Astrocyte of the cerebellum (primary cell): ENCODE measurements at regions not wholly inside any gene's neighbourhood (a gene's known extent, or its start where the extent isn't known, plus 50 kb on each side); places are given as distances from the start of the nearest gene placed in this dataset.
"Not testable (repeated sequence)": the region's sequence is repeated elsewhere in the genome, so short reads cannot be mapped to it uniquely, and the experiment has no call there.

Experiments used
- DNase-seq: peaks from one replicate; pipeline ENCODE4 v3.0.0-alpha.2; 2011; ENCODE audit warnings: low read depth
- H3K4me3 ChIP-seq: 2 replicates; pipeline ENCODE4 v1.5.1; 2011; ENCODE audit warnings: mild to moderate bottlenecking, low read depth, low read length, moderate library complexity
- in situ Hi-C: cut with HindIII; loops from 2 replicates; pipeline ENCODE4 v1.10.0; 2017; ENCODE audit warnings: low sequenced_read_pairs
- TF ChIP-seq, protein P1 (sequence below): IDR thresholded peaks from 2 replicates; pipeline ENCODE4 v1.5.1; 2012; ENCODE audit warnings: low read length, low read depth, moderate library complexity, mild to moderate bottlenecking; ENCODE audit errors: missing control alignments

DNA sequence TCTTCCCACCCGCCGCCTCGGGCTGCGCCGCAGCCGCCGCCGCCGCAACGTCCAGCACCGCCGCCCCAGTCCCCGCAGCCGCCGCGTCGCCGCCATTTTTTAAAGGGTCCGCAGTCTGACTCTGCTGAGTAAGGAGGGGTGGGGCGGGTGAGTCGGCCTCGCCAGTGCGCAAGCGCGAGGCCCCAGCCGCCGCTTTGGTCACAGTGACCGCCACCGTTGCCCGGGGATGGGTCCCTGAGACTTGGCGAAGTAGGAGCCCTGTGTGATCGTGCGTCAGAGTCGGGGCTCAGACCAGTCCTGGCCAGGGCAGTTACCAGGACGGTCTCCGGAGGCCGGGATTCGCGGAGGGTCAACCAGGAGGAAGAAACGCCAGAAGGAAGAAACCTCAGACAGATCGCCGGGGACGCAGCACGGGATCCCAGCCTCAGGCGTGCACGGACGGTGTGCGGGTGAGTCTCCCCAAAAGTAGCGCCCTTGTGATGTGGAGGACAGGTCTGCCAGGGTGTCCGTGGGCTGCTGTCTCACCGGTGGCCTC, 1414.2 kb upstream of the PCDH10 start:
- in situ Hi-C loops, DNase-seq, H3K4me3 ChIP-seq: not testable (repeated sequence)

DNA sequence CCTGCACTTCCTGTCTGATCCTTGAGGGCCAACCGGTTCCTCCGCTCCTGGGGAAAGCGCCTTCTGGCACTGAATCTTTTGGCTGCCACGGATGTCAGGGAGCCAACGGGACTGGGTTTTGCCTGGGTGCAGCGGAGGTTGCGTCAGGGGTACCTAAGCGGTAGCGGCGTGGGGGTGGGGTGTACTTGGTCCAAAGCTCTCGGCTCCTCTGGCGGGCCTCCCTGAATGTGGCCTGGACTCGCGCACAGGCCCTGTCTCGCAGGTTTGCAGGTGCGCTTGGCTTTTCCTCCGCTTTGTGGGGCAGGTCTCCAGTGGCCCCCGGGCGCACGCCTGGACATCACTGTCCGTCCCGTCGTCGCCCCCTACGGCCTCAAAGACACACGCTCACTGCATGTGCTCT, 1410.1 kb upstream of the PCDH10 start:
- H3K4me3 ChIP-seq, in situ Hi-C loops, DNase-seq: not testable (repeated sequence)

DNA sequence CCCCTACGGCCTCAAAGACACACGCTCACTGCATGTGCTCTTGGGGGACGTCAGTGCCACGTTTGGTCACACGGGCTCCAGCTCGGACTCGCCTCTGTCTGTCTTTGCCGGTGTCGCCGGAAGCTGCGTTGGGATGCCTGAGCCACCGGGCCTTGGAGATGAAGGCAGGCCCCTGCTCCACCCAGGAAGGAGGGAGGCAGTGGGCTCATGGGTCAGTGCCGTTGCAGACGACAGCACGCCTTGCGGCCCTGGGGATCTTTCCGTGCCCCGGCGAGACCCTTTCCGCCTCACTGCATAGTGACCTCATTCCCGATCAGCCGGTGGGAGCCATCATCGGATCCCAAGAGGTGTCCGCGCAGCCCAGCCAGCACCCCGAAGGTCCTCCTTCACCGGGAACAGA, 1407.3 kb upstream of the PCDH10 start:
- in situ Hi-C loops, DNase-seq: not testable (repeated sequence)

DNA sequence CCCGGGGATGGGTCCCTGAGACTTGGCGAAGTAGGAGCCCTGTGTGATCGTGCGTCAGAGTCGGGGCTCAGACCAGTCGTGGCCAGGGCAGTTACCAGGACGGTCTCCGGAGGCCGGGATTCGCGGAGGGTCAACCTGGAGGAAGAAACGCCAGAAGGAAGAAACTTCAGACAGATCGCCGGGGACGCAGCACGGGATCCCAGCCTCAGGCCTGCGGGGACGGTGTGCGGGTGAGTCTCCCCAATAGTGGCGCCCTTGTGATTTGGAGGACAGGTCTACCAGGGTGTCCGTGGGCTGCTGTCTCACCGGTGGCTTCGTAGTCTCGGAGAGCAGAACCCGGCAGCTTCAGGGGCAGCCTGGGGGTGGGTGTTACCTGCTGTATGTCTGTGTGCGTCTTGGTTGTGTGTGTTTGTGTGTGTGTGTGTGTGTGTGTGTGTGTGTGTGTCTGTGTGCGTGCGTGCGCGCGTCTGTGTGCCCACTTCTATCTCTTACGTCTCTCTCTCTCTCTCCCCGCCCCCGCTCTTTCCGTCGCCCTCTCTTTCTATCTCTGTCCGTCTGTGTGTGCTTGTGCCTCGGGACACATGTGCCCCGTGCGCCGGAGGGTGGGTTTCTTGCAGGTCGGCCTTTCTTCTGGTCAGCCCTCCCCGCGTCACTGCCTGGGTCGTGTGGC, 1406.4 kb upstream of the PCDH10 start:
- DNase-seq, in situ Hi-C loops, H3K4me3 ChIP-seq: not testable (repeated sequence)

More for the DNA sequence above, 1407.3 kb upstream of the PCDH10 start:
- not testable (repeated sequence) for H3K4me3 ChIP-seq

DNA sequence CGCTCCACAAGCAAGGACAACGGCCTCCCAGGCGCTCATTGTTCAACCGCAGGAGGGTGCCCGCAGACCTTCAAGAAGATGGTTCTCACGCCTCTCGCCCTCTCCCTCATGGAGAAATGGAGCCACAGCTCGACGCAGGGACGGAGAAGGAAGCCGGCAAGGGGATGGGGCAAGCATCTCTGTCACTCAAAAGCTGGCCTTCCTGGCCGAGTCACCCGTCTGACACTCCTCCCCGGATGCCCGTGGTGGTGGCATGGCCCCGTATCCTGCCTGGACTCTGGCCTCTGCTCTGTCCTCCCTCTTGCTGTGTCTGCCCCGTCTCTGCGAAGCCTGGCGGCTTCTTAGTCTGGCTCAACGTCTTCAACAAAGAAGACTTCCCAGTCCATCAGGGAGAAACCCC, 1405.7 kb upstream of the PCDH10 start:
- DNase-seq, in situ Hi-C loops, H3K4me3 ChIP-seq: not testable (repeated sequence)

DNA sequence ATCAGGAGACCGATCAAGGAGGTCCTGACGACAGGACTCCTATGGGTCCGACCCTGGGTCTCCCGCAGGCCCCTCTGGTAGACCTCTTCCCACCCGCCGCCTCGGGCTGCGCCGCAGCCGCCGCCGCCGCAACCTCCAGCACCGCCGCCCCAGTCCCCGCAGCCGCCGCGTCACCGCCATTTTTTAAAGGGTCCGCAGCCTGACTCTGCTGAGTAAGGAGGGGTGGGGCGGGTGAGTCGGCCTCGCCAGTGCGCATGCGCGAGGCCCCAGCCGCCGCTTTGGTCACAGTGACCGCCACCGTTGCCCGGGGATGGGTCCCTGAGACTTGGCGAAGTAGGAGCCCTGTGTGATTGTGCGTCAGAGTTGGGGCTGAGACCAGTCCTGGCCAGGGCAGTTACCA, 1401.9 kb upstream of the PCDH10 start:
- DNase-seq, in situ Hi-C loops, H3K4me3 ChIP-seq: not testable (repeated sequence)

DNA sequence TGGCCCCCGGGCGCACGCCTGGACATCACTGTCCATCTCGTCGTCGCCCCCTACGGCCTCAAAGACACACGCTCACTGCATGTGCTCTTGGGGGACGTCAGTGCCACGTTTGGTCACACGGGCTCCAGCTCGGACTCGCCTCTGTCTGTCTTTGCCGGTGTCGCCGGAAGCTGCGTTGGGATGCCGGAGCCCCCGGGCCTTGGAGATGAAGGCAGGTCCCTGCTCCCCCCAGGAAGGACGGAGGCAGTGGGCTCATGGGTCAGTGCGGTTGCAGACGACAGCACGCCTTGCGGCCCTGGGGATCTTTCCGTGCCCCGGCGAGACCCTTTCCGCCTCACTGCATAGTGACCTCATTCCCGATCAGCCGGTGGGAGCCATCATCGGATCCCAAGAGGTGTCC, 1399.9 kb upstream of the PCDH10 start:
- in situ Hi-C loops, H3K4me3 ChIP-seq, DNase-seq: not testable (repeated sequence)

DNA sequence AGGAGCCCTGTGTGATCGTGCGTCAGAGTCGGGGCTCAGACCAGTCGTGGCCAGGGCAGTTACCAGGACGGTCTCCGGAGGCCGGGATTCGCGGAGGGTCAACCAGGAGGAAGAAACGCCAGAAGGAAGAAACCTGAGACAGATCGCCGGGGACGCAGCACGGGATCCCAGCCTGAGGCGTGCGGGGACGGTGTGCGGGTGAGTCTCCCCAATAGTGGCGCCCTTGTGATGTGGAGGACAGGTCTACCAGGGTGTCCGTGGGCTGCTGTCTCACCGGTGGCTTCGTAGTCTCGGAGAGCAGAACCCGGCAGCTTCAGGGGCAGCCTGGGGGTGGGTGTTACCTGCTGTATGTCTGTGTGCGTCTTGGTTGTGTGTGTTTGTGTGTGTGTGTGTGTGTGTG, 1399.1 kb upstream of the PCDH10 start:
- H3K4me3 ChIP-seq, in situ Hi-C loops, DNase-seq: not testable (repeated sequence)

DNA sequence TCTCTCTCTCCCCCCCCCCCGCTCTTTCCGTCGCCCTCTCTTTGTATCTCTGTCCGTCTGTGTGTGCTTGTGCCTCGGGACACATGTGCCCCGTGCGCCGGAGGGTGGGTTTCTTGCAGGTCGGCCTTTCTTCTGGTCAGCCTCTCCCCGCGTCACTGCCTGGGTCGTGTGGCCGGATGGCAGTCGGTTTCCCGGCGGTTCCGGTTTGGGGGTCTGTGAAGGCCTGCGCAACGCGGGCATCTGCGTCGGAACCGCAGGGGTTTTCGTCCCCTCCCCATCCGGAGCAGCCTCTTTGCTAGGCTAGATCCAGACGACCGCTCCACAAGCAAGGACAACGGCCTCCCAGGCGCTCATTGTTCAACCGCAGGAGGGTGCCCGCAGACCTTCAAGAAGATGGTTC, 1398.6 kb upstream of the PCDH10 start:
- DNase-seq, in situ Hi-C loops, H3K4me3 ChIP-seq: not testable (repeated sequence)

DNA sequence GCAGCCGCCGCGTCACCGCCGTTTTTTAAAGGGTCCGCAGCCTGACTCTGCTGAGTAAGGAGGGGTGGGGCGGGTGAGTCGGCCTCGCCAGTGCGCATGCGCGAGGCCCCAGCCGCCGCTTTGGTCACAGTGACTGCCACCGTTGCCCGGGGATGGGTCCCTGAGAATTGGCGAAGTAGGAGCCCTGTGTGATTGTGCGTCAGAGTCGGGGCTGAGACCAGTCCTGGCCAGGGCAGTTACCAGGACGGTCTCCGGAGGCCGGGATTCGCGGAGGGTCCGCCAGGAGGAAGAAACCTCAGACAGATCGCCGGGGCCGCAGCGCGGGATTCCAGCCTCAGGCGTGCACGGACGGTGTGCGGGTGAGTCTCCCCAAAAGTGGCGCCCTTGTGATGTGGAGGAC, 1386.9 kb upstream of the PCDH10 start:
- H3K4me3 ChIP-seq, DNase-seq, in situ Hi-C loops: not testable (repeated sequence)

DNA sequence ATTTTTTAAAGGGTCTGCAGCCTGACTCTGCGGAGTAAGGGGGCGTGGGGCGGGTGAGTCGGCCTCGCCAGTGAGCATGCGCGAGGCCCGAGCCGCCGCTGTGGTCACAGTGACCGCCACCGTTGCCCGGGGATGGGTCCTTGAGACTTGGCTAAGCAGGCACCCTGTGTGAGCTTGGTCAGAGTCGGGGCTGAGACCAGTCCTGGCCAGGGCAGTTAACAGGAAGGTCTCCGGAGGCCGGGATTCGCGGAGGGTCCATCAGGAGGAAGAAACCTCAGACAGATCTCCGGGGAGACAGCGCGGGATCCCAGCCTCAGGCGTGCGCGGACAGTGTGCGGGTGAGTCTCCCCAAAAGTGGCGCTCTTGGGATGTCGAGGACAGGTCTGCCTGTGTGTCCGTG, 1384.4 kb upstream of the PCDH10 start:
- no peak for DNase-seq
- H3K4me3 ChIP-seq, result no peak overlapping the region
- TF ChIP-seq, protein P1, sequence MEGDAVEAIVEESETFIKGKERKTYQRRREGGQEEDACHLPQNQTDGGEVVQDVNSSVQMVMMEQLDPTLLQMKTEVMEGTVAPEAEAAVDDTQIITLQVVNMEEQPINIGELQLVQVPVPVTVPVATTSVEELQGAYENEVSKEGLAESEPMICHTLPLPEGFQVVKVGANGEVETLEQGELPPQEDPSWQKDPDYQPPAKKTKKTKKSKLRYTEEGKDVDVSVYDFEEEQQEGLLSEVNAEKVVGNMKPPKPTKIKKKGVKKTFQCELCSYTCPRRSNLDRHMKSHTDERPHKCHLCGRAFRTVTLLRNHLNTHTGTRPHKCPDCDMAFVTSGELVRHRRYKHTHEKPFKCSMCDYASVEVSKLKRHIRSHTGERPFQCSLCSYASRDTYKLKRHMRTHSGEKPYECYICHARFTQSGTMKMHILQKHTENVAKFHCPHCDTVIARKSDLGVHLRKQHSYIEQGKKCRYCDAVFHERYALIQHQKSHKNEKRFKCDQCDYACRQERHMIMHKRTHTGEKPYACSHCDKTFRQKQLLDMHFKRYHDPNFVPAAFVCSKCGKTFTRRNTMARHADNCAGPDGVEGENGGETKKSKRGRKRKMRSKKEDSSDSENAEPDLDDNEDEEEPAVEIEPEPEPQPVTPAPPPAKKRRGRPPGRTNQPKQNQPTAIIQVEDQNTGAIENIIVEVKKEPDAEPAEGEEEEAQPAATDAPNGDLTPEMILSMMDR, result no peak
- in situ Hi-C loops, result no loop called here

DNA sequence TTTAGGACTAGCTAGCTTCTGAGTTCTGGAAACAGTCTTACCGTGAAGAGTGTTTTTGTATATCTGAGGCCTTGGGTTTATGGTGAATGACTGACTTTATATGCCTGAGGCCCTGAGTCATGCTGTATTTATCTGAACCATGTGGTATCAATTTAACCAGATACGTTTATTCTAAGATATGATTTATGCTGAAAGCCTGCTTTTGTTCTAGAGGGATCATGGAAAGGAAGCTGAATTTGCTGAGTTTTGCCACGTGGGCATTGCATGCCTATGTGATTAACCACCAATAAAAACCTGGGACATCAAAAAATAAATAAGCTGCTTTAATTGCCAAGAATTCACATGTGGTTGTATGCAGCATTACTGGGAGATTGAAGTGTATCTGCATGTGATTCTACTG, 1374.7 kb upstream of the PCDH10 start:
- DNase-seq, result peak; percentile 90
- H3K4me3 ChIP-seq, in situ Hi-C loops: not testable (repeated sequence)

DNA sequence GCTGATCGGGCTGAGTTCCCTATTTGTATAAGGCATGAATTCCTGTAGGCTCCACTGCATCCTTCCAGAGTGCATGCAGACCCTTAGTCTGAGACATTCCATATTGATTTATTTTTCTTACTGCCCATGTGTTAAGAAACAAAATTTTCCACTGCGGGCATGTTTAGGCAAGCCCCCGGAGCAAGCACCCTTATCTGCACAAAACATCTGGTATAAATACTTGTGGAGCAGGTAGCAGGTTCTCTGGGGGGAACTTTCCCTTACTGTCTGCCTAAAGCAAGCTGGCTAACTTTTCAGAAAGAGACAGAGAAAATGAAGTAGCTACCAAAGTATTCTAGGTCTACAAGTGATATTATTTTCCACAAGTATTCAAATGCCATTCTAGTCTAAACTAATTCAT, 1338.5 kb upstream of the PCDH10 start:
- DNase-seq, H3K4me3 ChIP-seq, in situ Hi-C loops: not testable (repeated sequence)
